ENCODE measurements at regions not wholly inside any gene's neighbourhood (a gene's known extent, or its start where the extent isn't known, plus 50 kb on each side); places are given as distances from the start of the nearest gene placed in this dataset.

- DNase-seq (ENCODE audit: low read depth, low spot score), result no peak
Measured at GRCh38 chr1:177790566-177790965, 179.3 kb downstream of the SEC16B start.

GRCh38 chr1:177789956-177790355, 179.9 kb downstream of the SEC16B start:
- no peak for DNase-seq (ENCODE audit: low read depth, low spot score)

GRCh38 chr1:177786176-177786745, 183.6 kb downstream of the SEC16B start:
- DNase-seq (ENCODE audit: low read depth, low spot score), result no peak

GRCh38 chr1:177784936-177785335, 184.9 kb downstream of the SEC16B start:
- no peak for DNase-seq (ENCODE audit: low read depth, low spot score)

- no peak for DNase-seq (ENCODE audit: low read depth, low spot score)
Measured at GRCh38 chr1:177784409-177784808, 185.4 kb downstream of the SEC16B start.

- no peak for DNase-seq (ENCODE audit: low read depth, low spot score)
Measured at GRCh38 chr1:177783051-177783450, 186.8 kb downstream of the SEC16B start.

- peak; percentile 15 for DNase-seq (ENCODE audit: low read depth, low spot score)
Measured at GRCh38 chr1:177780096-177780700, 189.7 kb downstream of the SEC16B start.

GRCh38 chr1:177779166-177779965, 190.5 kb downstream of the SEC16B start:
- DNase-seq (ENCODE audit: low read depth, low spot score), result no peak

- DNase-seq (ENCODE audit: low read depth, low spot score), result no peak
Measured at GRCh38 chr1:177775924-177776323, 193.9 kb downstream of the SEC16B start.

GRCh38 chr1:177772386-177772960, 197.4 kb downstream of the SEC16B start:
- DNase-seq (ENCODE audit: low read depth, low spot score), result no peak

GRCh38 chr1:177771688-177772087, 198.2 kb downstream of the SEC16B start:
- no peak for DNase-seq (ENCODE audit: low read depth, low spot score)

- no peak for DNase-seq (ENCODE audit: low read depth, low spot score)
Measured at GRCh38 chr1:177770096-177770495, 199.8 kb downstream of the SEC16B start.

- DNase-seq (ENCODE audit: low read depth, low spot score), result no peak
Measured at GRCh38 chr1:177755851-177756560, 213.9 kb downstream of the SEC16B start.

GRCh38 chr1:177754603-177755002, 215.3 kb downstream of the SEC16B start:
- DNase-seq (ENCODE audit: low read depth, low spot score), result no peak

- no peak for DNase-seq (ENCODE audit: low read depth, low spot score)
Measured at GRCh38 chr1:177753655-177754054, 216.2 kb downstream of the SEC16B start.

GRCh38 chr1:177748080-177748801, 221.6 kb downstream of the SEC16B start:
- no peak for DNase-seq (ENCODE audit: low read depth, low spot score)

- DNase-seq (ENCODE audit: low read depth, low spot score), result no peak
Measured at GRCh38 chr1:177746155-177746554, 223.7 kb downstream of the SEC16B start.

GRCh38 chr1:177744906-177745305, 225.0 kb downstream of the SEC16B start:
- no peak for DNase-seq (ENCODE audit: low read depth, low spot score)

GRCh38 chr1:177741476-177741875, 228.4 kb downstream of the SEC16B start:
- no peak for DNase-seq (ENCODE audit: low read depth, low spot score)

- no peak for DNase-seq (ENCODE audit: low read depth, low spot score)
Measured at GRCh38 chr1:177739780-177740179, 230.1 kb downstream of the SEC16B start.

GRCh38 chr1:177737456-177737855, 232.4 kb downstream of the SEC16B start:
- no peak for DNase-seq (ENCODE audit: low read depth, low spot score)

Data from smooth muscle cell of the brain vasculature (primary cell).